ENCODE measurements at regions not wholly inside any gene's neighbourhood (a gene's known extent, or its start where the extent isn't known, plus 50 kb on each side); places are given as distances from the start of the nearest gene placed in this dataset.

- H2AFZ ChIP-seq (ENCODE audit: low read length), result no peak overlapping the region
Measured at GRCh38 chr11:81963018-81963417, 770.6 kb downstream of the FAM181B start.

More at GRCh38 chr11:81963018-81963417, 770.6 kb downstream of the FAM181B start:
- Histone ChIP-seq H3K79me1 (ENCODE audit: insufficient read depth, low read depth, low read length, poor library complexity, severe bottlenecking) (no peaks in the 10 kb centered on the region), H3K9me3 (ENCODE audit: control insufficient read depth, low read depth, low read length) (no peaks in the 10 kb centered on the region), H3T11ph (ENCODE audit: low read length) (no peak overlapping the region), H2BK5ac (ENCODE audit: insufficient read length, low read length) (no peak overlapping the region), H3K4ac (ENCODE audit: low read depth, low read length) (no peak overlapping the region), H4K91ac (ENCODE audit: insufficient read length, low read depth, low read length) (no peak overlapping the region), H3K9ac (ENCODE audit: extremely low read depth, insufficient read length, low read length) (no peak overlapping the region), H3K4me1 (ENCODE audit: insufficient read depth, low read length) (no peaks in the 10 kb centered on the region), H3K56ac (ENCODE audit: insufficient read length, low read depth, low read length) (no peak overlapping the region), H2BK120ac (ENCODE audit: low read depth, low read length, poor library complexity, severe bottlenecking) (no peak overlapping the region), H4K20me1 (ENCODE audit: control insufficient read depth, insufficient read depth, insufficient read length) (no peaks in the 10 kb centered on the region), H4K8ac (replicated peaks; ENCODE audit: insufficient read length, low read depth, low read length) (no peak overlapping the region), H3K79me2 (ENCODE audit: insufficient read depth, low read length) (no peaks in the 10 kb centered on the region), H2BK20ac (ENCODE audit: low read depth, low read length, poor library complexity, severe bottlenecking) (no peak overlapping the region), H3K23ac (ENCODE audit: insufficient read length, low read depth, low read length) (no peak overlapping the region), H3K27me3 (ENCODE audit: insufficient read depth, low read length) (no peaks in the 10 kb centered on the region), H3K4me2 (ENCODE audit: insufficient read depth, insufficient read length, low read length) (no peak overlapping the region), H3K18ac (ENCODE audit: insufficient read length, low read depth, low read length) (no peak overlapping the region), H2AK5ac (ENCODE audit: insufficient read length, low read length) (no peak overlapping the region), H4K5ac (ENCODE audit: insufficient read length, low read depth, low read length) (no peak overlapping the region), H2BK15ac (ENCODE audit: low read depth, low read length) (no peak overlapping the region), H3K27ac (ENCODE audit: insufficient read length, low read depth, low read length) (no peak overlapping the region), H3K14ac (ENCODE audit: insufficient read depth, low read length) (no peak overlapping the region), H3K23me2 (ENCODE audit: insufficient read length, low read depth, low read length, poor library complexity, severe bottlenecking) (no peaks in the 10 kb centered on the region), H2BK12ac (ENCODE audit: insufficient read length, low read depth, low read length) (no peak overlapping the region)
- no peak overlapping the region for H3K4me3 Mint-ChIP-seq
- H3K9me3 Mint-ChIP-seq, result no peaks in the 10 kb centered on the region
- no peaks in the 10 kb centered on the region for H3K27me3 Mint-ChIP-seq (ENCODE audit: low read depth)
- no peaks in the 10 kb centered on the region for H3K36me3 Mint-ChIP-seq (ENCODE audit: insufficient read depth in 1 of 3, low read depth in 3 of 3)
- peak; percentile 56; the same call in 2 of the 3 replicates for TF ChIP-seq CTCF (conservative IDR thresholded peaks at IDR 0.05)
- DNase-seq, result no peak
- WGBS (ENCODE audit: extremely low coverage, insufficient read length, low lambda C conversion rate), result no CpG with 5 or more reads among the region's 3 CpGs
- H3K4me1 Mint-ChIP-seq, result peaks cover 2 to 8% of the 10 kb centered on the region in 2 experiments
- no peak overlapping the region for H3K27ac Mint-ChIP-seq

Data from H9 (cell line).